C4-2B (cell line): ENCODE measurements at regions not wholly inside any gene's neighbourhood (a gene's known extent, or its start where the extent isn't known, plus 50 kb on each side); places are given as distances from the start of the nearest gene placed in this dataset.

Experiments
- CTCF ChIP-seq: fragments of 450-650 bp; conservative IDR thresholded peaks from 2 replicates; pipeline ENCODE4 v1.5.1; 2017; ENCODE audit warnings: mild to moderate bottlenecking
- ZFX ChIP-seq: fragments of 450-650 bp; IDR thresholded peaks from 2 replicates; pipeline ENCODE4 v1.6.1; 2017

GRCh38 chr6:14807971-14808370, 437.9 kb upstream of the JARID2 start:
- TF ChIP-seq CTCF (no peak), ZFX (no peak)
